Fibroblast of villous mesenchyme (primary cell): ENCODE measurements at regions not wholly inside any gene's neighbourhood (a gene's known extent, or its start where the extent isn't known, plus 50 kb on each side); places are given as distances from the start of the nearest gene placed in this dataset.
"Not testable (repeated sequence)": the region's sequence is repeated elsewhere in the genome, so short reads cannot be mapped to it uniquely, and the experiment has no call there.

Experiments
- DNase-seq: peaks from one replicate; pipeline ENCODE4 v3.0.0-alpha.2; 2010; ENCODE audit warnings: low read depth
- H3K4me3 ChIP-seq: 2 replicates; pipeline ENCODE4 v1.5.1; 2011; ENCODE audit warnings: low read depth, mild to moderate bottlenecking, low read length
- TF ChIP-seq, protein P1 (sequence below): IDR thresholded peaks from 2 replicates; pipeline ENCODE4 v1.5.1; 2012; ENCODE audit warnings: low read depth, mild to moderate bottlenecking, low read length; ENCODE audit not compliant: insufficient read depth

DNA sequence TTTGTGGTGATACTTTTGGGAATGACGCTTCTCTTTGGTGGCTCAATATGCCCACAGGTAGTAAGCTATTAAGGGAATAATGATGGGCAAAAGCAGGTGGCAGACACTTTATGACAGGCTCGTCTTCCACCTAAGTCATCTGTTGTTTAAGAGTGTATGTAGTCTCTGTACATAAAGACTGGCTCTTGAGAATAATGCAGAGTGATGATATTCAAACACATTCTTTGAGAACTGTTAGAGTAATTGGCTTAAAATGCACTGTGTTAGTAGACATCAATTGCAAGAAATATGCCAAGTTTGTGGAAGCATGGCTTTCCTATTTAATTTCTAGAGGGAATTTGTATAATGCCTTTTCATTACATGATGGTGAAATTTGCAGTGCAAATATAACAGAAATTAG lies 694.8 kb upstream of the MIS18BP1 start:
- TF ChIP-seq, protein P1, sequence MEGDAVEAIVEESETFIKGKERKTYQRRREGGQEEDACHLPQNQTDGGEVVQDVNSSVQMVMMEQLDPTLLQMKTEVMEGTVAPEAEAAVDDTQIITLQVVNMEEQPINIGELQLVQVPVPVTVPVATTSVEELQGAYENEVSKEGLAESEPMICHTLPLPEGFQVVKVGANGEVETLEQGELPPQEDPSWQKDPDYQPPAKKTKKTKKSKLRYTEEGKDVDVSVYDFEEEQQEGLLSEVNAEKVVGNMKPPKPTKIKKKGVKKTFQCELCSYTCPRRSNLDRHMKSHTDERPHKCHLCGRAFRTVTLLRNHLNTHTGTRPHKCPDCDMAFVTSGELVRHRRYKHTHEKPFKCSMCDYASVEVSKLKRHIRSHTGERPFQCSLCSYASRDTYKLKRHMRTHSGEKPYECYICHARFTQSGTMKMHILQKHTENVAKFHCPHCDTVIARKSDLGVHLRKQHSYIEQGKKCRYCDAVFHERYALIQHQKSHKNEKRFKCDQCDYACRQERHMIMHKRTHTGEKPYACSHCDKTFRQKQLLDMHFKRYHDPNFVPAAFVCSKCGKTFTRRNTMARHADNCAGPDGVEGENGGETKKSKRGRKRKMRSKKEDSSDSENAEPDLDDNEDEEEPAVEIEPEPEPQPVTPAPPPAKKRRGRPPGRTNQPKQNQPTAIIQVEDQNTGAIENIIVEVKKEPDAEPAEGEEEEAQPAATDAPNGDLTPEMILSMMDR, result no peak
- H3K4me3 ChIP-seq, result no peak overlapping the region
- no peak for DNase-seq

DNA sequence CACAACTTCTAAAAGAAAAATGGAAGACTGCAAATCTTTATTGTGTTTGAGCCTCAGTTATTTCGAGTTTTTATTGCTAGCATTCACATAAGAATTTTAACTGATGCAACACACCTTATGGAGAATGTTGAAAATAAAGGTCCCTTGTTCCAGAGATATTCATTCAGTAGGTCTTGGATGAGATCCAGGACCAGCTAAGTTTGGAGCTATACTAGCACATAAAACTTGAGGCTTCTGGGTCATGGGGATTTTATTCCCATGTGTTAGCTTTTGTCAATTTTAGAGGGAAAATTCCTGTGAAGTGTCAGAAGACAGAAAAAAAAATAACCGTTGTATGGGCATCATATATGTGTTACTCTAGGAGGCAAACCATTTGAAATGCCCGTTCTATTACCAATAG lies 693.2 kb upstream of the MIS18BP1 start:
- no peak for DNase-seq
- H3K4me3 ChIP-seq, result no peak overlapping the region
- TF ChIP-seq, protein P1, result no peak

DNA sequence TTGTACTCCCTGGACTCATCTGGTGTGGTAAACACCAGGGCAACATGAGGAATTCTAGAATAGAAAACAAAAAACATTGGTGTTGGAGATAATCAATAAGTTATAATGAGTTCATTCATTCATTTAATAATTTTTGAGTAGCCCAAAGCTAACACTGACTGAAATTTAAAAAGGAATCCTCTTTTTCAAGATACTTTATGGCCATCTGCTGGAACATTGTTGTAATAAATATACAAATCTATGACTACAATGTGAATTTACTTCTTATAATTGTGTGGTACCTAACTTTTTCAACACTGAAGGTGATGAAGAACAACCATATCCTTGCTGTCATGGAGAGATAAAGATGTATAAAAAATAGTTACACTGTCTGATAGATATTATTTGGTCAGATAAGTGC lies 687.3 kb upstream of the MIS18BP1 start:
- no peak for DNase-seq
- H3K4me3 ChIP-seq, result no peak overlapping the region
- TF ChIP-seq, protein P1, result no peak

DNA sequence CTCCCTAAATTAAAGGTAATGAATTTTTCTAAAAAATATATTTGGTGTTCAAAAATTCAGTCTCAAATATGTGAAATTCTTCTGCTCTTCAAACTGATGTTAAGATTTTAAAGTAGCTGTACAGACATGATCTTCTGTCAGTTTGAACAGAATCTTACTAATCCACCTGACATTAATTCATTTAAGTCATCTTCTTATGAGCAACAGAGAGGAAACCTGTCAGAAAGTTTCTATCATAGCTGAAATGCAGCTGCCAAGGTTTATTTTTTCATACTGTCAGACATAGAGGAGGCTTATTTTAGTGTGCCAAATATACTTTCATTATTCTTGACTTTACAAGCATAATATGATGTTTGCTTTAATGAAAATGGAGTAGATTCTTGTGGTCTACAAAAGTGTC lies 686.6 kb upstream of the MIS18BP1 start:
- TF ChIP-seq, protein P1, result no peak
- no peak overlapping the region for H3K4me3 ChIP-seq
- DNase-seq, result no peak

DNA sequence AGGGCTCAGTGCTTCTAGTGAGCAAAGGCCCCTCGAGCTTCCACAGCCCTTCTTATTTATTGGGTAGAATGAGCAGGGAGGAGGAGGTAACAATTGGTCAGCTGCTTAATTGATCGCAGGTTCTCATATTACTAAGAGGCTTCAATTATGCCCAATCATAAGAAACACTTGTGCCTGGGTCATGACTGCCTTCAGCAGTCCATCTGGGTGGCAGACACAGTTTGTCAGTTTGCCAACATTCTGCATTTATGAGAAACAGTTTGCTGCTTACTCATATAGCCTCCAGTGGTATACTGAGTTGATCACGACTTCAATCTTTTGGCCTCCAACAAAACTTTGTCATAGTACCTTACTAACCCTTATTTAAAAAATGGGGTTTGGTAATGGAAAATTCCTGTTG lies 667.0 kb upstream of the MIS18BP1 start:
- H3K4me3 ChIP-seq, DNase-seq: not testable (repeated sequence)

DNA sequence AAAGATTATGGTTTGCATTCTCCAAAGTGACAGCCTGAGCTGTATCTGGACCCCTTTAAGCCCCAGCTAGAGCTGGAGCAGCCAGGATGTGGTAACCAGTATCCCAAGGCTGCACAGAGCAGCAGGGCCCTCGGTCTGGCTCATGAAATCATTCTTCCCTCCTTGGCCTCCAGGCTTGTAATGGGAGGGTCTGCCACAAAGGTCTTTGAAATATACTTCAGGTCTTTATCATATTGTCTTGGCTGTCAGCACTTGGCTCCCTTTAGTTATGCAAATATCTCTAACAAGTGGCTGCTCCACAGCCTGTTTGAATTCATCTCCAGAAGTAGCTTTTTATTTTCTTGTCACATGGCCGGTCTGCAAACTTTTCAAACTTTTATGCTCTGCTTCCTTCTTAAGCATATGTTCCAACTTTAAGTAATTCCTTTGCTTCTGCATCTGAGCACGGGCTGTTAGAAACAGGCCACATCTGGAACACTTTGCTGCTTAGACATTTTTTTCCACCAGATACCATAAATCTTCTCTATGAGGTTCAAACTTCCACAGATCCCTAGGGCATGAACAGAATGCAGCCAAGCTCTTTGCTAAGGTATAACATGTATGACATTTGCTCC lies 663.4 kb upstream of the MIS18BP1 start:
- TF ChIP-seq, protein P1, result no peak
- no peak for DNase-seq
- H3K4me3 ChIP-seq, result no peak overlapping the region

DNA sequence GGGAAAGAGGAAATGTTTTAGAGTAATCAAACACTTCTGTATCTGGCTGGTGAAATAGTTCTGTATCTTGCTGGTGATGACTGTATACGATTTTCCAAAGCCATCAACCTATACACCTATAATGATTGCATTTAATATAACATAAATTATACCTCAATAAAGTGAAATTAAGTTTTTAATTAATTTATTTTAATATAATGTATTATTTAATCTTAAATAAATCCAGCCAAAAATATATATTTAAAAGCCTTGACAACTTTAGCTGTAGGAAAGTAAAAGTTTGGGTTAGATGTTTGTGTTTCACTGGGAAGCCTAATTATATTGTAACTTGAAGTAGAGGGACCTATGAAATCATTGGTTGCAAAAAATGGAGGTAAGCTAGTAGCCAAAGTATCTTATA lies 654.8 kb upstream of the MIS18BP1 start:
- no peak overlapping the region for H3K4me3 ChIP-seq
- TF ChIP-seq, protein P1, result no peak
- DNase-seq, result no peak

DNA sequence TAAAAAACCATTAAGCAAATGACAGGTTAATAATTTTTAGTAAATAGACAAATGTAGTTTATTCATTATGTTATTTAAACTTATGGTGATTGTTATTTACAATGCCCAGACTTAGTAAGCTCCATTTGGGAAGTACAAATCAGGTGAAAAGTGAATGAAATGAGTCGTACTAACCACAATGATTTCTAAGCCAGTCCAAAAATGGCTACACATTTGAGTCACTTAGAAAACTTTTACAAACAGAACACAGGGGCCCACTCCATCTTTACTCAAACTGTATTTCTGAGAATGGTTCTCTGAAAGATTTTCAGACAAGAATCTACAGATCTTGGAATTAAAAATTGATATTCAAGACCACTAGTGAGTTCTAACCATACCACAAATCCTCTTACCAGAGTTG lies 653.3 kb upstream of the MIS18BP1 start:
- H3K4me3 ChIP-seq, result no peak overlapping the region
- no peak for DNase-seq
- TF ChIP-seq, protein P1, result no peak
